ENCODE measurements at regions not wholly inside any gene's neighbourhood (a gene's known extent, or its start where the extent isn't known, plus 50 kb on each side); places are given as distances from the start of the nearest gene placed in this dataset.

GRCh38 chr2:114082731-114083433 is 193.0 kb downstream of the ACTR3 start:
- Histone ChIP-seq H3K4me3 (ENCODE audit: low read depth, low read length) (no peak overlapping the region), H3K36me3 (ENCODE audit: control insufficient read depth, insufficient read depth, low read length) (no peaks in the 10 kb centered on the region), H3K27me3 (ENCODE audit: control insufficient read depth, insufficient read depth, low read length) (no peaks in the 10 kb centered on the region)
- ChIA-PET CTCF (no interaction called here), POLR2A (no interaction called here)
- TF ChIP-seq CTCF (IDR thresholded peaks at IDR 0.05; ENCODE audit: insufficient read depth, low read depth, low read length), result no peak
- no peak for DNase-seq (ENCODE audit: low read depth)

GRCh38 chr2:114083717-114084387 is 194.0 kb downstream of the ACTR3 start:
- ChIA-PET CTCF (no interaction called here), POLR2A (no interaction called here)
- TF ChIP-seq CTCF (IDR thresholded peaks at IDR 0.05; ENCODE audit: insufficient read depth, low read depth, low read length), result no peak
- DNase-seq (ENCODE audit: low read depth), result no peak
- Histone ChIP-seq H3K36me3 (ENCODE audit: control insufficient read depth, insufficient read depth, low read length) (no peaks in the 10 kb centered on the region), H3K27me3 (ENCODE audit: control insufficient read depth, insufficient read depth, low read length) (no peaks in the 10 kb centered on the region), H3K4me3 (ENCODE audit: low read depth, low read length) (no peak overlapping the region)

GRCh38 chr2:114085238-114085637 is 195.3 kb downstream of the ACTR3 start:
- no peak overlapping the region for H3K4me3 ChIP-seq (ENCODE audit: low read depth, low read length)
- no peak for DNase-seq (ENCODE audit: low read depth)
- CTCF ChIA-PET, result interaction anchor here (0.6 kb wide), 1 partner anchor 407 kb away, joined by 5 read pairs; no protein-coding TSS in a partner anchor
- POLR2A ChIA-PET, result no interaction called here
- H3K36me3 ChIP-seq (ENCODE audit: control insufficient read depth, insufficient read depth, low read length), result no peaks in the 10 kb centered on the region
- TF ChIP-seq CTCF (IDR thresholded peaks at IDR 0.05; ENCODE audit: insufficient read depth, low read depth, low read length), result no peak
- no peaks in the 10 kb centered on the region for H3K27me3 ChIP-seq (ENCODE audit: control insufficient read depth, insufficient read depth, low read length)

GRCh38 chr2:114085992-114086391 is 196.1 kb downstream of the ACTR3 start:
- H3K36me3 ChIP-seq (ENCODE audit: control insufficient read depth, insufficient read depth, low read length), result no peaks in the 10 kb centered on the region
- POLR2A ChIA-PET, result no interaction called here
- no peak for DNase-seq (ENCODE audit: low read depth)
- no peak for TF ChIP-seq CTCF (IDR thresholded peaks at IDR 0.05; ENCODE audit: insufficient read depth, low read depth, low read length)
- no peaks in the 10 kb centered on the region for H3K27me3 ChIP-seq (ENCODE audit: control insufficient read depth, insufficient read depth, low read length)
- CTCF ChIA-PET, result no interaction called here
- H3K4me3 ChIP-seq (ENCODE audit: low read depth, low read length), result no peak overlapping the region

GRCh38 chr2:114089636-114090319 is 199.9 kb downstream of the ACTR3 start:
- POLR2A ChIA-PET, result no interaction called here

More at GRCh38 chr2:114089636-114090319, 199.9 kb downstream of the ACTR3 start:
- CTCF ChIA-PET, result no interaction called here
- Histone ChIP-seq H3K4me3 (ENCODE audit: low read depth, low read length) (no peak overlapping the region), H3K36me3 (ENCODE audit: control insufficient read depth, insufficient read depth, low read length) (no peaks in the 10 kb centered on the region), H3K27me3 (ENCODE audit: control insufficient read depth, insufficient read depth, low read length) (no peaks in the 10 kb centered on the region)
- no peak for DNase-seq (ENCODE audit: low read depth)
- TF ChIP-seq CTCF (IDR thresholded peaks at IDR 0.05; ENCODE audit: insufficient read depth, low read depth, low read length), result no peak
